Hematopoietic multipotent progenitor cell treated with erythropoietin and hydrocortisone succinate and interleukin-3 and kit ligand, for 4 days (in vitro differentiated cells): ENCODE measurements at regions not wholly inside any gene's neighbourhood (a gene's known extent, or its start where the extent isn't known, plus 50 kb on each side); places are given as distances from the start of the nearest gene placed in this dataset.

Experiments
- DNase-seq: peaks from one replicate; pipeline ENCODE4 v3.0.0-alpha.2; 2015

DNA sequence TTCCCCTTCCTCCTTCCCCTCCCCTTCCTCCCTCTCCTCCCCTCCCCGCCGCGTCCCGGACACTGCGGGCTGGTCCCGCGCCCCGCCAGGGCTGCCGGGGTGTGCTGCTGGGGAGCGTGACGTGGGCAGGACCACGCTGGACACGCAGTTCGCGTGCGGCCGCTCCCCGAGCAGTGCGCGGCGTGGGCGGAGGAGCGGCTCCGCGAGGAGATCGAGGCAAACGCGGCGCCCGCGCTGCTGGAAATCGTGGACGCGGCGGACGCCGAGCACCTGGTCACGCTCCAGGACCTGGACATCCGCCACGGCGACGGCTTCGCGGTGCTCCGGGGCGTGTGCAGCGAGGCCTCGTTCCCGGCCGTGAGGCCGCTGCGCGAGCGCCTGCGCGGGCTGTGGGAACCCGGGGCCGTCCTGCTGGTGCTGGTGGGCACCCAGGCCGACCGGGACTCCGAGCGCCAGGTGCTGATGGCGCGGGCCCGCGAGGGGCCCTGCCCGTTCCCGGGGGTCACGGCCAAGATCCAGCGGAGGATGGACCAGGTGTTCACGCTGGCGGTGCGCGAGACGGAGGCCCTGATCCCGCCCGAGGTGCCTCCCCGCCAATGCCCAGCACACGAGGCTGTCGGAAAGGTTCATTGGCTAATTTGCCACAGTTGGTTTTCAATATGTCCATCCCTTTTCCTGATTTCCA lies 84.3 kb downstream of the TNFAIP2 start:
- DNase-seq: no peak

DNA sequence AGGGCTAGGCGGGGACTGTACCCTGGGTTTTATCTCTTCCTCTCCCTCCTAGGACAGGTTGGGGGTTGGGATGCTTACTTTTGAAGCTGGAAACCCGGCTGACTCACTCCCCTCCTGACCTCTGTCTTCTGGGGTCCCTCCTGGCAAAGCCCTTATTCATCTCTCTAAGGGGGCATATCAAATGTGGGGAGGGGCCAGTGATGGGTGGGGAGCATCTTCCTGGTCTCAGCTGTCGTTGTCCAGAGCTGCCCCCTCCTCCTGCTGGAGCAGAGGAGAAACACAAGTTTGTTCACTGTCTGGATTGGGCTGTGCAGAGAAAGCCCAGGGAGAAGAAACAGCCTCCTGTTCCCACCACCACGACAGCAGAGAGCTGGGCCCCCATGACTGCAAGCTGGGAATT lies 85.8 kb downstream of the TNFAIP2 start:
- no peak for DNase-seq

DNA sequence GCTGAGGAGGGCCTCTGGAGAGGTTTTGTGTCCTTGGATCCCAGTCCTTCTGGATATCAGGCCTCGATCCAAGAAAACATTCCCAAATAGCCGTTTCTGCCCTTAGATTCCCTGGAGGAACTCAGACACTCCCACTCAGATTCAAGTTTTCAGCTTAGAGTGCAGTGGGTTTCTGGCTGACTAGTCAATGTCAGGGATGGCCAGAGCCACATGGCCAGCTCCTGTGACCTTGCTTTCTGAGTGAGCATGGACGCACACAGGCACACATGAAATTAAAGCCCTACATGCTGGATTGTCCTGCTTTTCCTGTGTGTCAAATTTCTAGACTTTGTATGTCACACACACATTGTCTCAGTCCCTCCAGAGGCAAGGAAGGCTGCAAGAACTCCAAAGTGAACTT lies 86.2 kb downstream of the TNFAIP2 start:
- DNase-seq: no peak

DNA sequence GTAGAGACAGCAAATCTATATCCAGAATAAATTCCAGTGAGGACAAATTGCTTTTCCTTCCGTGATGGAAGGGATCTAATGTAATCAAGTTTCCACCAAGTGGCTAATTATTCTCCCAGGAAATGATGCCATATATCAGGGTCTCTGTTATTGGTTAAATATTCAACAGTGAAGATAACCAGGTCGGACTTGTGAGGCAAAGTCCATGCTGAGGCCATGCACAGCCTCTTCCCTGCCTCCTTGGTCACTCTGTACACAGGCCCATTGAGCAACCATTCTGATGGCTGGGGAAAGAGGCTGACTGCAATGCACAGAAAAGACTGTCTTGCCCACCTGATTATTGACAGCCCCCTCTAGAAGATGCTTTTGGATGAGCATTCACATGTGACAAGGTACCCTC lies 90.1 kb downstream of the TNFAIP2 start:
- no peak for DNase-seq

DNA sequence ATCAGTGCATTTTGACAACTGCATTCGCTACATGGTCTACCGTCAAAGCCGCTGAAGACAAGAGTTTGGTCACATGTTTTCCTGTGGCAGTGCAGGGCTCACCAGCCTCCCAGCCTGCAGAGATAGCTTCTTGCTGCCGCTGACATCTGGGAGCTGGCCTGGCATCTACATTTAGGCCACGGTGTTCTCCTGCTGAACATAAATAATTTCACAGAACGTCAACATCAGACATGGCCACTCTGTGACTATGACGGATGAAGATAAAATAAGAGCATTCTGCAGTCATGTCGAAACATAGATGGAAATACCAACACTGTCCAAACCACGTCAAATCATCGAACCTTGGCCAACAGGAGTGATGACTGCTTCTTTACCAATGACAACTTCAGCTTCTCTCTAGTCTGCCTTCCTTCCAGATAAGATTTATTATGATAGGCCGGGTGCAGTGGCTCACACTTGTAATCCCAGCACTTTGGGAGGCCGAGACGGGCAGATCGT lies 91.2 kb downstream of the TNFAIP2 start:
- no peak for DNase-seq

DNA sequence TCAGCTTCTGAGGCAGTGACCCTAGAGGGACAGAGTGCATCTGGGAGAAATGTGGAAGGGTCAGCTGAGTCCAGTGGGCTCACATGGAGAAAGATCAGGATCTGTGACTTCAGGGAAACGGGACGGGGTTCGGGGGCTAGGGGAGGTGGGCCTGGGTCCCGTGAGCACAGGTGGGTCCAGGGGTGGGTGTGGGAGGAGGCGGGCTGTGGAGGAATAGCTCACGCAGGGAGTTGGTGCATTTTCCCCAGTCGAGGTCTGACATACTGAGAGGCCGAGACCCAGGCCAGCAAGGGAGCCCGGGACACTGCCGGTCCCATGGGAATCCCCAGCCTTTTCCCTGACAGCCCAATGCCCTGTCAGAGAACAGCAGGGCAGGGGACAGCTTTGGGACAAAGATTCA lies 93.1 kb downstream of the TNFAIP2 start:
- DNase-seq: no peak

DNA sequence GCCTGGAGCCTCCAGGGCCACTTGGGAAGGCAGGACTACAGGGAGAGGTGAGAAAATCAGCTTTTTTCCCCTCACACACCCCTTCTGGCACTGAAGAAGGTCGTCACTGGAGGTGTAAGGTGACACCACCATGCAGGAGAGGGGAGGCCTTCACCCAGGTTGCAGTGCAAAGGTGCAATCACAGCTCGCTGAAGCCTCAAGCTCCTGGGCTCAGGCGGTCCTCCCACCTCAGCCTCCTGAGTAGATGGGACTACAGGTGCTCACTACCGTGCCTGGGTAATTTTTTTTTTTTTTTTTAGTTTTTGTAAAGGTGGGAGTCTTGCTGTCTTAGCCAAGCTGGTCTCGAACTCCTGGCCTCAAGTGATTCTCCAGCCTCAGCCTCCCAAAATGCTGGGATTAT lies 93.6 kb downstream of the TNFAIP2 start:
- no peak for DNase-seq

DNA sequence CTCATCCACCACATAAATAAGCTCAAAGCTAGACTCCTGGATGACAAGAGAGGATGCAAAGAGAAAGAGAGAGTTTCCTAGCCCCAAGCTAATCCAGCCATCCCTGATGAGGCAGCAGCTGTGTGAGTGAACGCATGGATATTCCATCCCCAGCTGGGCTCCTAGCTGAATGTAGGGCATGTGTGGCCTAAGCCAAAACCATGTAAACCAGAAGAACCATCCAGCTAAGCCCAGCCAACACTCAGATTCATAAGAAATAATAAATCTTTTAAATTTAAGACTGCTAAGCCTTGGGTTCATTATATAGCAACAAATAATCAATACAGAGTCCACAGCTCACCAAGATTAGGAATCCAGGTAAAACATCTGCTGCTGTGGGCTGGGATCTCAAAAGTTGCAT lies 94.3 kb downstream of the TNFAIP2 start:
- DNase-seq: no peak

DNA sequence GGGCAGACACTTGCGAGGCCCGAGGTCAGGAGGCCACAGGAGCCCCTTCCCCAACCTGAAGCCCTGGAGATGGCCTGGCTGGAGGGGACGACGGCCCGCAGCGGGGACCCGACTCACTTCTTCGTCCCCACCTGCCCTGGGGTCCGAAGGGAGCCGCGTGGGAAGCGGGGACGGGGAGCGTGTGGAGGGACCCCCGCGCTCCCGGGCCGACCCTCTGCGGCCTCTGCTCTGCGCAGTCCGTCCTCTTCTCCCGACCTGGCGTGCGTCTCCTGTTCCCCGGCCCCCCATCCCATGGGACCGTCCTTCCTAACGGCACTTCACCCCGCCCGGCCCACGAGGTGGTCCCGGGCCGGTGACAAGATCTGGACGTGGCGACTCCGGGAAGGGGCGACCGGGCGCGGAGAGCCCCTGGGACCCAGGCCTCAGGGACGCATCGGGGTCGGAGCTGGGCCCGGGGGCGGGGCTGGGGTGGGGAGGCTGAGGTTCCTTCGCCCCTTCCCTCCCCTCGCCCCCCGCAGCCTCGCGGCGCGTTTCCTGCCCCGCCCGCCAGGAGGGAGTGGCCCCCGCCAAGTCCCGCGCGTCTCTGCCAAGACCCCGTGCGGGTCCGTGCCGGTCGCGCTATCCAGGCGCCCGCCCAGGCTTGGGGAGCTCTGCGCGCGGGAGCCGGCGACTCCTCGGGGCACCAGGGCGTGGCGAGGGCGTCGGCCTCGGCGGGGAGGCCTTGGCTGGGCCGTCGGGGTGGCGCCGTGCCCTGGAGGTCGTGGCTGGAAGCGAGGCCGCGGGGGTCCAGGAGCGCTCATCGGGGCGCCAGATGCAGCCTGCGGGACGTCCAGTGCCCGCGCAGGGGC lies 97.1 kb downstream of the TNFAIP2 start:
- DNase-seq: peak; percentile 28

DNA sequence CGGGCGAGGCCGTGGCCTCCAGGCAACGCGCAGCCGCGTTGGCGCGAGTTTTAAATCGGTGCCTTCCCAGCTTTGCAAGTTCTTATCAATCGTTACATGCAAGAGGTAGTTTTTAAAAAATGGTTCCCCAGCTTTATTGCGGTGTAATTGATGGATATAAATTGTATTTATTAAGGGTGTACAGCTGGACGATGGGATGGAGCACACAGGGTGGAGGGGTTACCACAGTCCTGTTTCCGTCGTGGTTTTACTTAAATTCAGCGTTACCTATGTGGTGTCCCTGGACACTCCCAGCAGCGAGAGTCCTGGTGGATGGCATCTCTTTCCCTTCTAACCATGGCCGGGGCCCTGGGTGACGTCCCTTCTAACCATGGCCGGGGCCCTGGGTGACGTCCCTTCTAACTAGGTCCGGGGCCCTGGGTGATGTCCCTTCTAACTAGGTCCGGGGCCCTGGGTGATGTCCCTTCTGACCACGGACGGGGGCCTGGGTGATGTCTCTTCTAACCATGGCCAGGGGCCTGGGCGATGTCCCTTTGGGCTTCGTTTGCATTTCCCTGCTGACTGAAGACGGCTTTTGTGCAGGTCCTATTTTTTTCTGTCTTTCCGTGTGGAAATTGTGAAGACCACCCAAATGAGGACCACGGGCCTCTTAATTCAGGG lies 97.9 kb downstream of the TNFAIP2 start:
- no peak for DNase-seq

DNA sequence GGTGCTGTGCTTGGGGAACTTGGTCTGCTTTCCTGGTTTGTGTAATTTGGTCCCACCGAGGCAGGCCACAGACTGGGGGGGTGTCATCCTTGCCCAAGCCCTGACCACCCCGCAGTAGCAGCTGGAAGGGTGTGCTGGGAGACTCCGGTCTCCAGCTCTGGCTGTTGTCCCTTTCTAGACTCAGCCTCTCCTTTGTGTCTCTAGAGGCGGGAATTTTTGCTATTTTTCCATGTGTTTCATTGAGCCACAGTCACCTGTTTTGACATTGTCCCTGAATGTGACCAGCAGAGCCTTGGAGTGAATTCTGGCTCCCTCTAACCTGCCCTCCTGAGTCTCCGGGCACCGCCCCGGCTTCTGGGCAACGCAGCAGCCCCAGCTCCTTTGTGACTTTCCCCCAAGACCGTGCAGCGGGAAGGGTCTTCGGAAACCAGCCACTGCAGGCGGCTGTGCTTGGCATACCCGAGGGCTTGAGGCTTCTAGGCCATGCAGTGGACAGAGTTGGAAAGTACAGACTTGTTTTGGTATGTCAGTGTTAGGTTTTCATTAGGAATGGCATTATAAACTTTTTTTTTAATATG lies 98.6 kb downstream of the TNFAIP2 start:
- DNase-seq: no peak

DNA sequence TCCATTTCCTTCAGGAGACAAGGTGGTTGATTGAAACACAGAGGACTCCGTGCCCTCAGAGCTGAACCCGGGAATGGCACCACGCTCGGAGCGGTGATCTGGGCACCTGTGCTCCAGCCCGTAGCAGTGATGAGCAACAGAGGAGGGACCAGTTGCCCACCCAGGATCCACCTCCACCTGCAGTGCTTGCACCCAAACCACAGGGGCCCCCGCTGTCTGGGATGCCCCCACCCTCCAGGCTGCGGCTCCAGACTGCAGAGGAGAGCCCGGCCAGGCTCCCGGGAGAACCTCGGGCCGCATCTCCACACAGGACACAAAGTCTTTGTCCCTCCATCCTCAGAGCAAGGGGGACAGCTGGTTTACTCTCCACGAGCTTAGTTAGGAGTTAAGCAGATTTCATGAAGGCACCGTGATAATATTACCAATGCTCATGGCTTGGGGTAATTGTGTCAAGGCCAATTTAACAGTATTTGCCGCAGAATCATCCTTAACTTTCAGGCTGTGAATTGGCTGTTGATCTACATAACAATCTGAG lies 100.6 kb downstream of the TNFAIP2 start:
- no peak for DNase-seq

DNA sequence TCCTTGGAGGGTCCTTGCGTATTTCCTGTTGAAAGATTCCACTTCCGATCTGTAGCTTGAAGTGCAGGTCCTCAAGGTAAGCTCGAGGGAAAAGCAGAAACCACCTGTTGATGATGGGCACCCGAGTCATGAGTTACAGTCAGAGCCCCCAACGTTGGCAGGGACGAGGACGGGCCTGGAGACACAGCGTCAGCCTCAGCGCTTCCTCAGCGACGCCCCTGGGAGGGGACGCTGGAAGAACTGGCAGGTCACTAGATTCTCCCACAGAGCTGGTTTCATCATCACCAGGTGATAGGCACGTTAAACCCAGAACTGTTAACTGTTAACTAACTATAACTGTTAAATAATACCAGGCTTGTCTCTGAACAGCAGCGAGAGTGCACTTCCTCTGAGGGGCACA lies 101.8 kb downstream of the TNFAIP2 start:
- no peak for DNase-seq

DNA sequence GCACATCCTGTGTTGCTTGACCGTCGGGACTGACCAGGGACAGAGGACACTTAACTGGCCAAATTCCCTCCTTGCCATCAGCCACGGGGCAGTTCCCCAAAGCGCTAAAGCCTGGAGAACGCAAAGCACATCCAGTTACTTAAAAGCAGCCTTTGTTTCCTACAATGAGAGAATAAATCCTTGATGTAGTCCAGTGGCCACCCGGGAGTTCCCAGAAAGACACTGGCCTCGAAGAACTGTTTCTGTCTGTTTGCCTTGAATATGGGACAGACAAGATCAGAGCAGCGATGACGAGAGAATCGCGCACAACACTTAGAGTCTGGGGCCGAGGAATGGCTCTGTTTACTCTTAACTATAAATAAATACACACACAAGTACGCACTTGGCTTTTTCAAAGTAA lies 102.2 kb downstream of the TNFAIP2 start:
- DNase-seq: no peak

DNA sequence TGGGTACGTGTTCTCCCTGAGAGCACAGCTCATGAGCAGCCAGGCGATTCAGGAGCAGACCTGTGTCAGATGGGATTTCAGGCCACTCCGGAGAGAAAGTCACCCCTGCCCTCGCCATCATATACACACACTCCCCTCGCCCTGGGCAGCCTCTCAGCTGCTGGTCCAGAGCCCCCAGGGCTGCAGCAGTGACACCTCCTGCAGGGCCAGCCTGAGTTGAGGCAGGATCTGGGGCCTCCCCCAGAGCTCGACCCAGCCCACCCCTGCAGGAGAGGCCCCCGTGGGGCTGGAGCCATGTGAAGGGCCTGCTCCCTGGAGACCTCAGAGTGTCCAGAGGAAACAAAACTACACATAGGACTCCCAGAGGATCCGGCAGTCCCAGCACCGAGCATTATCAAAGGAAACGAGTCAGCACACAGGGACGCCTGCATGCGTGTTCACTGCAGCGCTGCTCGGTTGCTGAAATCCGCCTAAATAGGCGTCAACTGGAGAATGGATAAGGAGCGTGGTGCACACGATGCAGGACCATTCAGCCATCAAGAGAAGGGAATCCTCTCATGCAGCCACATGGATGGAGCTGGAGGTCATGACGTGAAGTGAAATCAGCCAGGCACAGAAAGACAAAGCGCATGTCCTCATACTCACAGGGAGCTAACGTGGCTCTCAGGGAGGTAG lies 104.0 kb downstream of the TNFAIP2 start:
- no peak for DNase-seq

DNA sequence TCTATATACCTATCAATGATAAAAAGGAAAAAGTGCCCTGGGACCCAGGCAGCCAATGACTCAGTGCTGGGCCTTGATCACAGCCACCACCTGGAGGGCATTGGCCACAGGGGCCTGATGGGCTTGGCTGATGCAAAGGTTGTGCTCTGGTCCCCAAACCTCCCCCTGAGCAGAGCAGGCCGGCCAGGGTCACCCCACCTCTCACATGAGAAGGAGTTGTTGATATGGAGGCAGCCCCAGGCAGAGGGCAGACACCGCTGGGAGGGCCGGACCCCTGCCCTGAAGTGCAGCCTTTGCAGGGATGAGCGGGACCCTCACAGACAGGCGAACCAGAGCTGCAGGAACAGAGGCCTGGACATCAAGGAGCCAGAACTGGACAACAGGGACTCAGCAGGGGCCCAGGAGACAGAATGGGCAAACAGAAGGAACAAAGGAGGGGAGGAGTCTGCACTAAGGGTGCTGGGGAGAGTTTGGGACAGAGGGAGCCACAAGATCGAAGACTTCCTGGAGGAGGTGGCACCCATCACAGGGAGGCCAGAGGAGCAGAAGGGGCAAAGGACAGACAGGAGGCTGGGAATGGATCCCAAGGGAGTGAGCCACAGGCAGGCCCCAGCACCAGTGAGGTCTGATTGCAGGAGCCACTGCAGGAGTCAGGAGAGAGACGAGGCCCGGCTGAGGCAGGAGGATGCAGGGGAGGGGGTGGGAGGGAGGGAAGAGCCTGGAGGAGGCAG lies 105.0 kb downstream of the TNFAIP2 start:
- no peak for DNase-seq

DNA sequence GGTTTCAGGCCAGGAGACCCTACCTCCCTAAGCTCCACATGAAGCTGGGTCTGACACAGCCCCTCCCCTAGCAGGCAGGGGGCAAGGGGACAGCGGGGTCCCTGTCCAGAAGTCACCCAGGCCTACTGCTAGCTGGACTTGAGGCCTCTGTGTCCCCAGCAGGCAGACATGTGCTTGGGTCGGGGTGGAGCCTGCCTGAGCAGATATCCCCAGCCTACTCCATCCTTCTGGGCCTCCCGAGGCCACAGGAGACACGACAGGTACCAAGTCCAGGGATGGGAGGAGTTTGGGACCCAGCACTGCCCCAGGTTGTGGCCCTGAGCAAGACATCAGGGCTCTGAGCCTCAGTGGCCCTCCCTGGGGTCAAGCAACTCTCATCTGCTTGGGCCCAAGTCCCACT lies 105.2 kb upstream of the EIF5 start:
- DNase-seq: no peak

DNA sequence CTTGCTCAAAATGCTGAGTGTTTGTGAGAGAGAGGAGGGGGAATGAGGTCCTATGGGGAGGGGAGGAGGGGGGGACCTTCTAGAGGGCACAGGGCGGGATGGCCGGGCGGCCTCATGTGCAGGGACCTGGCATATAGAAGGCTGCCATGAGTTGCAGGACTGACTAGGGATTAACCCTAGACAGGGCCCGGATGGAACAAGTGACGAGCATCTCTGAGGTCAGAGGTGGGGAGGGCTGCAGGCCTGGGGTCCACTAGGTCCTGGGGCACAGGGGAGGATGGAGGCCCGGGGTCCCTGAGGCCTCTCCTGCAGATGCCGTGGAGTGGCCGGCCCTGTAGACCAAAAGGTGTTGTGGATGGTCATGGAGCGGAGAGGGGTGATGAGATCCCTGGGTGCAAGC lies 104.0 kb upstream of the EIF5 start:
- DNase-seq: no peak

DNA sequence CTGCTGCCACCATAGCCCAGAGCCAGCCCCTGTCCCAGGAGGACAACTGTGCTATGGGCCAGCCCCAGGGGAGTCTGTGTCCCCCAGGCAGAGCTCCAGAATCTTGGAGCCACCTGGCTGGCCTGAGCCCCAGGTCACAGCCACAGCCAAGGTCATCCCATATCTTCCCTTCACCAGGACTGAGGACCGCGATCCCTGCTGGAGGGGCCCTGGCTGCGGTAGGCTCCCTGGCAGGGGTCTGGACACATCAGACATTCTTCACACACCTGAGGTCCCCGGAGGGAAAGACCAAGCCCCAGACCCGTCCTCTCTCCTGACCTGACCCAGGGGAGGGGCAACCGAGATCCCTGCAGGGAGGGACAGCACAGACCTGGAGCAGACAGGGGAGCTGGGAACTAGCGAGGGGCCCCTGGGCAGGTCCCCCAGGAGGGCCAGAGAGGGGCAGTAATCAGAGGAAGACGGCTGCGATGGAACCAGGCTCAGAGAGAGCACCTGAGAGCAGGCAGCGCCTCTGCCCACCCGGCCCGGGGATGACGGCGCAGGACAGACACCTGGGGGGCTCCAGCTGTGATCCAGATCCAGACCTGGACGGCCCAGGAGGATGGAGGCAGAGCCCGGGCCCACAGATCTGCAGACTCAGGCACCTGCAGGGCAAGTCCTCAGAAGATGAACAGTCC lies 103.2 kb upstream of the EIF5 start:
- DNase-seq: no peak

DNA sequence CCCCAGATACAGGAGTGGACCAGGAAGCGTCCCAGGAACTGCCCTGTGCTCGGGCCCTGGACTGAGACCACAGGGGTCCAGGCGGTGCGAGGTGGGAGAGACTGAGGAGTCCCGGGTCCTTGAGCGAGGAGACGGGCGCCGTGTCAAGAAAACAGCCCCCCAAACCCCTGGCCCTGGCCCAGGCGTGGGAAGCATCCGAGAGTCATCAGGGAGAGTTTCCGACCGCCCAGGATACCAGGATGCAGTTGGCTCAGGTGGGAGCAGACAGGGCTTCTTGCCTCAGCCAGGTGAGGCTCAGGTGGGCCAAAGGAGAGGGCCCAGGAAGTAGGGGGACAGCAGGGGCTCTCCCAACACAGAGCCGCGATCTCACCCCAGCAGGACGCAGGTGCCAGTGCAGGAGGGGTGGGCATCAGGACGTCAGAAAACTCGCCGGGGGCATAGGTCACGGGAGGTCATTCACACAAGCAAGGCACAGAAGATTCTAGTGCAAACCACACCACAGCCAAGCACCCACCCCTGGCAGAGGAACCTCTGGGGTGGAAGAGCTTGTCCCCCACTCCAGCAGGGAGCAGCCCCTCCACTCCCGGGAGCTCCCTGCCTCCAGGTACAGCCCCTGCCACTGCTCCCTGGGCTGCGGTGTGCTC lies 102.5 kb upstream of the EIF5 start:
- DNase-seq: no peak
